Left lobe of liver (tissue), 2 donors: ENCODE measurements at regions not wholly inside any gene's neighbourhood (a gene's known extent, or its start where the extent isn't known, plus 50 kb on each side); places are given as distances from the start of the nearest gene placed in this dataset.

Experiments used
- ATAC-seq: fragments of 200-7000 bp; cut with Tn5 transposase; one replicate; pipeline ENCODE4 v1.9.1; 2020; ENCODE audit warnings: mild to moderate bottlenecking, moderate library complexity
- DNase-seq: peaks from one replicate; pipeline ENCODE4 v3.0.0-alpha.2; 2020; ENCODE audit warnings: low spot score
- donor health status: DM: no; HTN: no; CAD: no; lungs with moderate emphysema.
- donor health status: DM: no; HTN: yes; CAD: no.

DNA sequence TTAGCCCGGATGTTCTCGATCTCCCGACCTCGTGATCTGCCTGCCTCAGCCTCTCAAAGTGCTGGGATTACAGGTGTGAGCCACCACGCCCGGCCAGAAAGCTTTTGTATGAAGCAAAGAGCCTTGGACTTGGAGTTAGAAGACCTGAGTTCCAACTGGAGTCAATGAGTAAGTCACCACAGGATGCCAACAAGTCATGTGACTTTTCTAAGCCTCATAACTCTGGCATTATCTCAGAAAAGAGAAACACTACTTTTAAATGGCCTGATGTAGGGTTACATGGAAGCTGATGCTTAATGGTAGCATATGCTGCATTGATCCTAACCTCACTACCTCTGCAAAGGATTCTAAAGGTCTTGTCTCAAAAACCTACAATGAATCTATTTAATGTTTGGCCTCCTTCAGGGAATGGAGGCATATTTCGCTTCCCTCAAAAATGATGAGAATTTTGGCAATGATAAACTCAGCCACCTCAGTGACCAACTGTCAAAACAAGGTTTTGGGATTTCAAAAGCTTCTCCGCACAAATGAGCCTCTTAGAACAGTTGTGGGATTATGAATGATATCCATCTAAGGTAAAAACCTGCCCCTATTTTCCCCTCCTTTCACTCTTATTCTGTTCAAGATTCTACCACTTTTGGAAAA lies 236.8 kb downstream of the ACTL7B start:
- no peak for ATAC-seq
- DNase-seq = no peak

DNA sequence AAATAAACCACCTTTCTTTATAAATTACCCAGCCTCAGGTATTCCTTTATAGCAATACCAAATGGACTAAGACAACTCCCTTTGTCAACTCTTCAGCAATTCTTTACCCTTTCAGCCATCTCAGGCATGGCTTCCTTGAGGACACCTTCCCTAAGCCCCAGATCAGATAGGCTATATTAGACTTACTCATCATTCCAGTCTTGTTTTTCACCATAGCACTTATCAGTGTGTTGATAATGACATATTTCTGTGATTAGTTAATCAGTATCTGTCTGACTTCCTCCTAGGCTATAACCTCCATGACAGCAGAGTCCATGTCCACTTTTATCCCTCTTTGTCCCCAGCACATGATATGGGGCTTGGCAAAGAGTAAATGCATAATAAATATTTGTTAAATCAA lies 238.1 kb downstream of the ACTL7B start:
- ATAC-seq (no peak), DNase-seq (no peak)

DNA sequence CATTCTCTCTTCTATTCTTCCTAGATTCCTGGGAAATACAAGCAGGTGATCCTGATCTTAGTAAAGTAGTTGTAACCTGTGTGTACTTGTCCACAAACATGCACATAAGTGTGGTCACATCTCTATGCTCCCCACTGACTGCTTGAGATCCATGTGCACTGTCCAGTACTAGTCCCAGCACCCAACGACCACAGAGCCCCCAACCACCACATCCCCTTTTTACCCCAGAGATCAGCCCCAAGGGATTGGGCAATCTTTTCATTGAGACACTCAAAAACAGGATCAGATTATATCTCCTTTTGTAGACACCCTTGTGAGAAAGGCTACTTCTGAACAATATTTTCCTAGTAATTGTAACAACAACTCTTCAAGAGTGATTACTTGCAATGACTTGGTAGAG lies 240.6 kb downstream of the ACTL7B start:
- DNase-seq = no peak
- no peak for ATAC-seq

DNA sequence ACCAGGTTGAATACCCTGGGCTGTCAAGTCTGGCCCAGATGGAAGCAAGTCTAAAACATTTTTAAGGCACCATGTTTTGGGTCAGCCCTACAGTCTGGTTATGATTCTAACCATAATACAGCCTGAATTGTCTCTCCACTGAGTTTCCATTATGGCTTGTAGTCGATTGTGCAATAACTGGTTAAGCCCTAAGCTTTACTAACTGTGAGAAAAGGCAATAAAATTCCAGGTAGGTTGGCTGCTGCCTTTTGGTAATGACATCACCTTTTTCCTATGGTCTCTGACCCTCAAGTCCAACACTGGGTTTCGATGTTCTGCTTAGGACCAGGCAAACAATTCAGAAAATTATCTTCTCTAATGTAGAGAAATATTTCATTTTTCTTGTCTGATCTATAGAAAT lies 243.3 kb downstream of the ACTL7B start:
- ATAC-seq = no peak
- DNase-seq = no peak

DNA sequence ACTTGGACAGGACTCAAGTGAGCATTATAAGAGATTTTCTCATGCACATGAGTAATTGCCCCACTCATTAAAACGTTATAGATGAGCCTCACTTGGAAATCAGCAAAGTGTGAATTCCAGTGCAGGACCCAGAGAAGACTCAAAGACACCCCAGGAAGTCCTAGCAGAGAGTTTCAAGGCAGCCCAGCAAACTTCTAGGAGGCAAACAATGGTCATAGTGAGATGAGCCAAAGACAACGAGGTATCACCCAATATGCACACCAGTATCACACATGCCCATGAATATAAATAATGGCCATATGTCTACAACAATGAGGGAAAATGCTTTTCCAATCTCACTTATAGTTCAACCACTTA lies 245.9 kb downstream of the ACTL7B start:
- no peak for ATAC-seq

DNA sequence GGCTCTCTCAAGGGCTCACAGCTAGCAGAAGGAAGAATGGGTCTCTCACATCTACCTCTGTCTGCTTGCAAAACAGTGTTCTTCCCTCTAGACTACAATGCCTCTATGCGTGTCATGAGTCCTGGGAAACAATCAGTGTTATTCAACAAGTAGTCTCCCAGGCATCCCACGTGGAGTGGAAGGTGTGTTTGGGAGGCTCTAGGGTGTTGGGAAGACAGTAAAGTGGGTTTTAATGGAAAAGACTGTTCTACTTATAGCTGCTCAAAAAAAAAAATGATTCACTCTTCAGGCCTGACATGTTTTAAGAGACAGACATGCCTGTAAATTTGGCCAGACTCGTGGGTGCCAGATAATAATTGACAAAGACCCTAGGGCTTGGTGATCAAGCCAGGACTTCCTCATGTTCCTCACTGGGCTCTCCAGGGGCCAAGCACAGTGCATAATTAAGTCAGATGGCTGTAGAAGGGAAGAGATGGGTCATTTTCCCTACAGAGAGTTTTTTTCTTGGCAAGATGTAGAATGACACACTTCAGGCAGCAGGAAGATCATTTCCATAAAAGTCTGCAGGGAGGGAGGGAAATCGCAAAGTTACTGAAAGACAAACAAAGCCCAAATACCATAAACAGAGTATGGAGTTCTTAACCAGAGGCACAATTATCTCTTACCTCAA lies 246.4 kb downstream of the ACTL7B start:
- DNase-seq = no peak

More for the DNA sequence above, 245.9 kb downstream of the ACTL7B start:
- DNase-seq = no peak

DNA sequence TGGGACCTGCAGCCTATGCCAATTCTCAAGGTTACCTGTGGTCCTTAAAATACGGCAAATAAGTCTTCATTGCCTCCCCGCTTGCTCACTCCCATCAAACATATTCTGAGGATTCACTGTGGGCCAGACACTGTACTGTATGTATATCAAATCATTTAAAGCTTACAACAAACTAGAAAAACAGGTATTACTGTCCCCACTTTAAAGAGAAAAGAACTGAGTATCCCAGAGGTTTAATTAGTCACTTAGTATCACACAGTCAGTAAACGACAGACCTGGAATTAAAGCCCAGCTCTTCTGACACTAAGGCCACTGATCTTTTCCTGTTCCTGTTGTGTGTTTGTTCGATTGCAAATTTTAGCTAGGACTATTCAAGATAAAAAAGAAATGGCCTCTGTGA lies 248.2 kb downstream of the ACTL7B start:
- DNase-seq (no peak), ATAC-seq (no peak)

More for the DNA sequence above, 246.4 kb downstream of the ACTL7B start:
- ATAC-seq = no peak

DNA sequence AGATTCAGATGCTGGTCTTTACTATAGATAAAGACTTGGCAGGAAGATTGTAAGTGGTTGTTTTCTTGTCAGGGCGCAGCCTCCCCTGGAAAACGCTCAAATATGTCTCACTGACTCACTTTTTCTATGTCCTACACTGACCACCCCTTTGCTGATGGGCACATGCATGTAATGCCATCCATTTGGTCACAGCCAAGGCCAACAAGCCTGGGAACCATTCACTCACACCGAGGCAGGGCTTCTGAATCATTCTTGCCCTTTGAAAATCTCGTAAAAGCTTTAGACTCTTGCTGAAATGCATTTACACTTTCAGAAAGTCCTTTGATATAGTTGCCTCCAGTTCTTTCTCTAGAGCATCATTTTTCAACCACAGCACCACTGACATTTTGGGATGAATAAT lies 249.4 kb downstream of the ACTL7B start:
- no peak for ATAC-seq
- no peak for DNase-seq

DNA sequence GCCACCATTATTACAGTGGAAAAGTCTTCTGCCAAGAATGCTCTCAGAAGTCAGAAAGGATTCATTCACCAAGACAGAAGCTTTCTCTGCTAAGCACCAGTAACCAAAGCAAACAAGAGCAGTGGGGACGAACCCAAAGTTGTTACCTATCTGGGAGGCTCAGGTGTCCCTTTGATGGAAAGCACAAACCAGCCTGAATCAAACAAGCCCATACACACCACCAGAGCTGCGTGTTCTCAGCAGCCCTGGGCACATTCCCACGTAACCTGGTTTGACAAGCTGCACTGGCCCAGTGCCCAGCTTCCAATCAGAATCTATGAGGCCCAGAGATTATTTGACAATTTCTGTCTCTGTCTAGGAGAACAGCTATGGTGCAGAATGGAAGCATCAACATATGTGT lies 252.6 kb downstream of the ACTL7B start:
- DNase-seq = no peak
- no peak for ATAC-seq

DNA sequence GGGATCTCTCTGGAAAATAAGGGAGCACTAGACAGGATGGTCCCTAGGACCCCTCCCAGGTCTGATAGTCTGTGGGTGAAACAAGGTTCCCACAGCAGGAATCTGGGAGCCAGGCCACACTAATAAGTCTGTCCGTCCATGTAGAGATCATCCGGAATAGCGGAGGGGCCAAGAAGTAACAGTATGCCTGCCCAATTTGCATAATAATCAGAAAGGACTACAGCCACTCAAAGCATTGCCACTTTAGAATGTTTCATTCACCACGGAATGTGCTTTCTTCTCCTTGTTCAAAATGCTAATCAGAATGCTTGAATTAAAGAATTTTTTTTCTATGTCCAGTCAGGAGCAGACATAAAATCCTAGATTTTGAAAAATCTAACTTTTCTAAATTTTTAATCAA lies 254.9 kb downstream of the ACTL7B start:
- ATAC-seq (no peak), DNase-seq (no peak)

DNA sequence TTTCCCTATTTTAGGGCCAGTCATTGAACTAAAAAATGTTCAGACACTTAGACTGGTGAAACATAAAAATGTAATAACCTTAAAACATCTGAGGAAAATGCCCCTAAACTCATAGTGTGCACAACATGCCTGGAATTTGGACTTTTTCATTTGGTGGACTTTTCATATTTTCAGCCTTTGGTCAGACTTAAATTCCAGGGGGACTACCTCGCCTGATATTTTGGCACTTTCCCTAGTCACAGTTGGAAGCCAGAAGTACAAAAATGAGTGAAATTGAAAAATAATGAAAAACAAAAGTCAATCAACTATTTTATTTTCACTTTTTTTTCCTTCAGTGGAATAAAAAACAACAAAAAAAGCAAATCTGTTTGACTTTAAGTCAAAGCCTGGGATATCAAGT lies 256.2 kb downstream of the ACTL7B start:
- DNase-seq (no peak), ATAC-seq (no peak)

DNA sequence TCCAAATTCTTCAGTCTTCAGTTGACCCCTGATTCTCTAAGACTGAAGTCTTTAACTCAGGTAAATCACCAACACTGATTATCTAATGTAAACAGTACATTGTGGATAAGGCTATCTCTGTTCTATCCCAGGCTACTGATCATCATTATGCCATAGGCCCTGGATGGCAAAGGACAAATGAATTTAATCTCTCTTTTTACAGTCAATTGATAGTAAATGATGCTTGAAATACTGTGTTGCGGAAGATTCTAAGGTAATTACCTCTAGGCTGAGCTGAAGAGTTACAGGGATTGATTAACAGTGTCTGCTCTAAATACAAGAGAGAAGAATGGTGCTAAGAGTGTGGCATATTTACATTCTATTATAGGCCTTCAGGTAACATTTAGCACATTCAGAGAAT lies 264.7 kb downstream of the ACTL7B start:
- DNase-seq (no peak), ATAC-seq (no peak)

DNA sequence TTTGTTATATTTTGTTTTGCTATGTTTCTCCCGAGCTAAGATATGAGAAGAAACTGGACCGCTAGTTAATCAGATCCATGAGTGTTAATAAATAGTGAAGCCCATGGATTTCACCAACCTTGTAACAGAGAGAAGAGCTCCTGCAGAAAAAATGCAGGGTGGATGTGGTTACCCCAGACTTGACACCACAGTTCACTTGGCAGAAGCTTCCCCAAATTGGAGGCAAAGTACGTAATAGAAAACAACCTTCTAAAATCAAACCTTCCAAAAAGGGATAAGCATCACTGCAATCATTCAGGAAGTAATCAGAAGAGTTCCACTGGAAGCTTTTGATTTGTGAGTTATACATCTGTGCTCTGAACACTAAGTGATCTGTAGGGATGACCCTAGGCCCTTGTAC lies 267.5 kb downstream of the ACTL7B start:
- DNase-seq = no peak

DNA sequence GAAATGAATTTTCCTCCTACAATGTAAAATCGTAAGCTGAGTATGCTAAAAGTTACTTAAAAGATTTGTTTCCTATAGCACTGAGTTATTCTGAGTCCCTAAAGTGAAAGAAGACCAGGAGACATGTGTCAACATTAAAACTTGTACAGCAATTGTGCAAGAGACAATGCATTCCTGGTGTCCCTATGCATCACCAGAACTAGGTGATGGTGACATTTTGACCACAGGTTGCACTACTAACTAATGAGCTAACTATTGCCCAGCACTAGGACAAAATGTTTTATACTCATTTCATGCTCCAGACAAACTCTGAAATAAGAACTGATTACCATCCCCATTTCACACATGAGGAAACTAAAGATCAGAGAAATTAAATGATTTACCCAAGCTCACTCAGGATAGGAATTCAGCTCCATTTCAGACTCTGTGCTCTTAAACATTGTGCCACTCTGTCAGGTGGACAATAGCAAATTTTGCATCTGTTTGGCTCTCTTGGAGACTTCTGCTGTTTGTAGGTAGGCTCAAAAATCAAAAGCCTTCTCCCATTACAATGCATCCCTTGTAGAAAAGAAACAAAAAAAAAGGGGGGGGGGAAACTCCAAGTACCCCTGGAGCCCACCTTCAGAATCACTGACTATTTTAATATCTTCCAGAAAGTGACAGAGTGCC lies 269.2 kb downstream of the ACTL7B start:
- DNase-seq (no peak), ATAC-seq (no peak)

More for the DNA sequence above, 267.5 kb downstream of the ACTL7B start:
- no peak for ATAC-seq

DNA sequence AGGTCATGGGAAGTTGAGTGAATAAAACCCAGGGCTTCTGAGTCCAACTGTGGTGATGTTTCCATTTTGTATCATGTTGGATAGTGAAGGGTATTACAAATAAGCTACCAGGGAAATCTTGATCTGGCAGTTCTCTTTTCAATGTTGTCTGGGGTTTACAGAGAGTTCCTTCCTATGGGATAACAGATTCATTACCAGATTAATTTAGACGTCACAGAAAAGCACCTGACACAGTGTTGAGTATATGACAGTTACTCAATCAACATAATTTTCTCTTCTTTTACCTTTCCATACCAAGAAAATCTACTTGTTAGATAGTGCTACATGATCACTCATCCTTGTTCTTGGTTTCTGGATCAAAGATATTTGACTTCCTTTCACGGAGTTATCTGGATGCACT lies 270.9 kb downstream of the ACTL7B start:
- ATAC-seq (no peak), DNase-seq (no peak)

DNA sequence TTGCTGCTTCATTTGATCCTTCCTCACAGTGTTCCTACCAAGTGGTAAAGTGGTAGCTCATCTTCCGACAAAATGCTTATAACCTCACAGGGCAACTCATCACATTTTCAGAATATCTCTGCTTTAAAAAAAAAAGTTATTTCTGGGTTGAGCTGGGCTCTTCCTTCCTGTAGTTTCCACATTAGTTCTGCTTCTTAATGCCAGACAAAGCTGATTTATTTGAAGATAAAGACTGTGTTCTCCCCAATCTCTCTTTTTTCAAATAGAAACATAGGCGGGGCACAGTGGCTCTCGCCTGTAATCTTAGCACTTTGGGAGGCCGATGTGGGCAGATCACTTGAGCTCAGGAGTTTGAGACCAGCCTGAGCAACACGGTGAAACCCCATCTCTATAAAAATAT lies 273.1 kb downstream of the ACTL7B start:
- DNase-seq = no peak
- no peak for ATAC-seq

DNA sequence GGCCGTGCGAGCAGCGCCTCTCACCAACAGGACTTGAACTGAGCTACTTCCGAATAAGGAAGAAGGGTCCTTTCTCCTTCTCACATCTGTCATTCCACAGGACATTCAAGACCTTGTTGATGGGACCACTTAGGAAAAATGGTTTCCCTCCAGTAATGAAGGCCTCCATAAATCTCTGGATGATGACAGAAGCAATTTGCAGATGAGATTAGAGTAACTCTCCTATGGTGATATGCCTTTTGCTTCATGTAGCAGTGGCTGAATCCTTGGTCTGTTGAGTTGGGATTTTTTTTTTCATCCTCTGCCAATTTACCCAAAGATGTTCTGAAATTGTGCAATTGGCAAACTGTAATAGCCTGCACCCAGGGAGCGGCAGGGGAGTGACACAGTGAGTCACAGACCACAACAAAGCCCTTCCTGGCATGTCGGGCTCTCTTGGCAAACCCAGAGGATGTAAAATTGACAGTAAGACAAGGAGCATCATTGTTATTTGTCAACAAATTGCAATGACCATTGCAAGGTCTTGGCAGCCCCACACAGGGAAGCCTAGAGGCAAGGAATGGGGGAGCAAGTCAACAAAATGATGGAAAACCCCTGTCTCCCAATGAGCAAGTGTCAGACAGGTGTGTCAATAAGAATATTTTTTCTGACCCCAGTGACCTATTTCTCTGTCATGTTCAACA lies 275.9 kb downstream of the ACTL7B start:
- no peak for ATAC-seq

DNA sequence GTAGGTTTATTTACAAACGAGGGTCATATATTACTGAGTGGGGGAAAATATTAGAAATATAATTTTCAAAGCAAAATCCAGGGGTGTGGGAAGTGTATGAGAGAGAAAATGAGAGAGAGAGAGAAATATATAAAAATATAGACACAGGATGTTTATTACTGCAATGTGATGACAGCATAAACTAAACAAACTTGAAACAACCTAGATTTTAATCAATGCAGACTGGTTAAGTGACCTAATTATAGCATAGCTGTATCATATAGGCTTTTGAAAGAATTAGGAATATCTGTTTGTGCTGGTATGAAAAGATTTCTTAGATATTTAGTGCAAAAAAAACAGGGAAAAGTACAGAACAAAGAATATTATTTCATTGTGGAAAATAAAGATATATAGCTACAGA lies 280.5 kb downstream of the ACTL7B start:
- DNase-seq (no peak), ATAC-seq (no peak)

More for the DNA sequence above, 275.9 kb downstream of the ACTL7B start:
- DNase-seq = no peak

DNA sequence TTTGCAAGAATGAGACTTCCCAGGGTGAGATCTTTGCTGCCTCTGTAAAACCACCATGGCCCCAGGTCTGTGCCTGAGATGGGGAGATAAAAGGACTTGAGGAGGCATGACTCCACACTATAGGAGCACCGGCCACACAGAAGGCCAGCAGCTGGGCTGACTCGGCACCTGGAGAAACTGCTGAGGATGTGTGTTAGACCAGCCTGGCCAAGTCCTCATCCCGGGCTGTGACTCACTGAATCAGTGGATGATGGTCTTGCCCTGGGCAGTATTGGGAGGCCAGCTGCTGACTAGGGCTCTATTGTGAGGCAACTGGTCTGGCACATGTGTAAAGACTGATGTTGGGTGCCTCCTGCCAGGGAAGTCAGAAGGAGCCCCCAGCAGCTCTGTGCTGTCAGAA lies 286.2 kb downstream of the ACTL7B start:
- DNase-seq (no peak), ATAC-seq (no peak)

DNA sequence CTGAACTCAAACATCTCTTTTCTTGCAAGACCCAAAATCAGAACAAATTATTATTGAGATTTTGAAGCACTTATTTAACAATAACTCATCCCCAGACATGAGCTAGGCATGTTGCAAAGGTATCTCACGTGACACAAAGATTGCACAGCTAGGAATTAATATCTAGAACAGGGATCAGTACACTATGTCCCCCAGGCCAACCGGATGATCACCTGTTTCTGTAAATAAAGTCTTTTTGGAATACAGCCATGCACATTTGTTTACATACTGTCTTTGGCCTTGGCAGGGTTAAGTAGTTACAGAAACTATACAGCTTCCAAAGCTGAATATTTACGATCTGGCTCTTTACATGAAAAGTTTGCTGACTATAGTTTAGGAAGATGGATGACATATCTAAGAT lies 287.7 kb downstream of the ACTL7B start:
- DNase-seq (no peak), ATAC-seq (peak; percentile 15)

DNA sequence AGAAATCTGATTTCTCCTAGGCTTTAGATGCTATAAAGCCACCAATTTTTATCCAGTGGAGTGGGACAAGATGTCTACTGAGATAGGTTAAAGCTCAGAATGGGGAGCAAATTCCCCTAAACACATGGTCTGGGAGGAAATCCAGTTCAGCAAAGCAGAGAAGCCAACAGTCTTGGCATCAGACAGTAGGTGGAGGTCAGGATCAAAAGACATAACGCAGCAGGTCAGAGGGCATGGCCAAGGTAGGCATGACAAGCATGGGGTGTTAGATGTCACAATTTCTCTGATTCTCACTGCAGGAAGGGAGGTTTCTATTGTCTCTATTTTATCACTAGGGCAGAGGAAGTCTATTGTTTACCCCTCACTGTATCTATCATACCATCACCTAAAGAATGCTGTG lies 288.2 kb downstream of the ACTL7B start:
- DNase-seq = no peak
- ATAC-seq = peak; percentile 65
